Spleen (tissue), 11 donors: ENCODE measurements at regions not wholly inside any gene's neighbourhood (a gene's known extent, or its start where the extent isn't known, plus 50 kb on each side); places are given as distances from the start of the nearest gene placed in this dataset.

Source experiments
- DNase-seq: peaks from one replicate; pipeline ENCODE4 v3.0.0-alpha.2; 2020
- H3K27ac ChIP-seq, 8 donors: fragments of 200-600 bp; sonication (generic) in 7 of 8; 1 replicate in 4 of 8; 2 replicates in 4 of 8; pipeline versions ENCODE4 v1.5.0 to v1.8.0; 2016 to 2021; ENCODE audit warnings: inconsistent platforms in 4 of 8, mild to moderate bottlenecking in 4 of 8, moderate library complexity in 1 of 8
- H3K27me3 ChIP-seq, 7 donors: fragments of 200-600 bp; sonication (generic) in 6 of 7; replicated peaks in 1 of 7; 1 replicate in 4 of 7; 2 replicates in 3 of 7; pipeline versions ENCODE4 v1.5.0 to v1.8.0; 2016 to 2021; ENCODE audit warnings: inconsistent platforms in 3 of 7, mild to moderate bottlenecking in 1 of 7
- H3K36me3 ChIP-seq, 6 donors: fragments of 200-600 bp; sonication (generic) in 5 of 6; 1 replicate in 4 of 6; 2 replicates in 2 of 6; pipeline versions ENCODE4 v1.5.0 to v1.8.0; 2016 to 2021; ENCODE audit warnings: inconsistent platforms in 2 of 6
- H3K4me1 ChIP-seq, 6 donors: fragments of 200-600 bp; sonication (generic) in 5 of 6; 1 replicate in 3 of 6; 2 replicates in 3 of 6; pipeline versions ENCODE4 v1.5.0 to v1.8.0; 2016 to 2021; ENCODE audit warnings: inconsistent platforms in 3 of 6
- H3K4me3 ChIP-seq, 8 donors: fragments of 200-600 bp; sonication (generic) in 7 of 8; 1 replicate in 4 of 8; 2 replicates in 4 of 8; pipeline versions ENCODE4 v1.5.0 to v1.8.0; 2016 to 2021; ENCODE audit warnings: inconsistent platforms in 4 of 8, mild to moderate bottlenecking in 4 of 8, moderate library complexity in 2 of 8
- H3K9me3 ChIP-seq, 8 donors: fragments of 200-600 bp; sonication (generic) in 7 of 8; 1 replicate in 4 of 8; 2 replicates in 4 of 8; pipeline versions ENCODE4 v1.5.0 to v1.8.0; 2016 to 2021; ENCODE audit warnings: inconsistent platforms in 4 of 8
- CTCF ChIP-seq, 11 experiments: fragments of 200-600 bp in 7 of 11; fragments of 450-650 bp in 4 of 11; sonication (generic) in 4 of 11; IDR thresholded peaks in 8 of 11; conservative IDR thresholded peaks in 3 of 11; 1 replicate in 7 of 11; 2 replicates in 4 of 11; pipeline versions ENCODE4 v1.4.0 to v1.8.0; 2016 to 2021; ENCODE audit warnings: antibody characterized with exemption in 11 of 11, inconsistent platforms in 4 of 11, mild to moderate bottlenecking in 1 of 11
- POLR2A ChIP-seq, 3 donors: fragments of 450-650 bp; IDR thresholded peaks; one replicate each; pipeline ENCODE4 v1.5.1; 2017; ENCODE audit warnings: antibody characterized with exemption in 3 of 3, mild to moderate bottlenecking in 1 of 3
- POLR2AphosphoS5 ChIP-seq, 3 donors: sonication (generic); formaldehyde crosslinking; IDR thresholded peaks; one replicate each; pipeline ENCODE4 v1.5.1; 2017; ENCODE audit warnings: antibody characterized with exemption in 3 of 3
- WGBS, 5 donors: extraction: QIAGEN DNeasy Blood & Tissue Kit in 3 of 5; methylation state at CpG; one replicate each; pipeline versions ENCODE4 v1.1.5 to v1.1.7; 2013 to 2018; 5-methylcytosine and 5-hydroxymethylcytosine counted together
- intact Hi-C: fragments of 100-400 bp; cut with DNase I; formaldehyde crosslinking; loops from one replicate; pipeline ENCODE4 v1.15.0; 2023; ENCODE audit warnings: low total_unique reads
- donor health status: healthy with polysubstance abuse.
- donor health status: DM: no; HTN: no; CAD: no; lungs with moderate emphysema.
- donor health status: DM: no; HTN: no; CAD: no.
- donor health status: Bipolar disorder and iron deficiency.
- donor health status: healthy.
- donor health status: DM: no; HTN: no; CAD: no.
- donor health status: DM: yes; HTN: yes; CAD: no.

DNA sequence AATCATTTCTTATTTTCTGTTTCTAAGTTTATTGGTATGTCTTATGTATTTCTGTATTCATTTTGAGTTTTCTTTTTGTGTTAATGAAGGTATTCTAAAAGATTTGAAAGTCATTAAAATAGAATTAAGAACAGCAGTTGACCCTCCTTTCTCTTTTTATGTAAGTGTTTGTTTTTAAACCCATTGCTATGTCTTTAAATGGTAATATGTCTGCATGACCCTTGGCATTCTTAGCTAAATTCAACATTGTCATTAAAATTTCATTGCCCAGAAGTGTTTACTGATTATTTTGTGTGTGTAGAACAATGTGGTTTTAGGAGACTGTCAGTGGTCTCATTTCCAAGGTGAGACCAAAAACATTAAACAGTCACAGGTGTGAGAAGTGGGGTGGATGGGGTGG lies 197.8 kb downstream of the PCDH7 start:
- intact Hi-C loops = no loop called here

DNA sequence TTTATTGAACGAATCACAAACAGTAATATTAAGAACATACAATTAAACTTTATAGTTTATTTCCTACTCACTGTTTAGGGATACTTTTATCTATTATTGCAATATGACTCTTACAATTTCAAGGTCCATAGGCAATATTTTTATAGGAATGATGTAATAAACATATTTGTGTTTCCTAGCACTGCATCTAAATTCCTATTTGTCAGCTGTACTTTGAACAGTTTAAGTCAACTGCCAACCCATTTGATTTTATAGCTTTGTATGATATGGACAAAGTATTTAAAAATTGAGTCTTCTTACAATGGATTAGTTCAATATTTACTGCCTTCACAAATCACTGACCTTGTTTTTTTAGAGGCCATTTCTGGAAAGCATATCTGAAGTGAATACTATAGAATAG lies 199.3 kb downstream of the PCDH7 start:
- no peaks in the 10 kb centered on the region for H3K4me1 ChIP-seq
- H3K27ac ChIP-seq = no peak overlapping the region
- peaks cover 0 to 6% (median 0%) of the 10 kb centered on the region in 8 donors for H3K9me3 ChIP-seq
- no peaks in the 10 kb centered on the region for H3K36me3 ChIP-seq
- DNase-seq = no peak
- no peak for TF ChIP-seq POLR2A (IDR thresholded peaks at IDR 0.05)
- TF ChIP-seq POLR2AphosphoS5 (IDR thresholded peaks at IDR 0.05) = no peak
- no peak for TF ChIP-seq CTCF (IDR thresholded peaks at IDR 0.05 in 8 of 11, conservative IDR thresholded peaks at IDR 0.05 in 3 of 11)
- intact Hi-C loops = no loop called here
- 59 to 81% (median 76%) methylated on average over 1 of the region's 1 CpG for WGBS, 5 donors
- no peaks in the 10 kb centered on the region for H3K27me3 ChIP-seq
- H3K4me3 ChIP-seq = no peak overlapping the region

More for the DNA sequence above, 197.8 kb downstream of the PCDH7 start:
- H3K27me3 ChIP-seq = no peaks in the 10 kb centered on the region
- H3K4me3 ChIP-seq = no peak overlapping the region
- H3K9me3 ChIP-seq = peaks cover 0 to 6% (median 0%) of the 10 kb centered on the region in 8 donors
- H3K4me1 ChIP-seq = no peaks in the 10 kb centered on the region
- TF ChIP-seq CTCF (IDR thresholded peaks at IDR 0.05 in 8 of 11, conservative IDR thresholded peaks at IDR 0.05 in 3 of 11) = no peak
- no peak for TF ChIP-seq POLR2AphosphoS5 (IDR thresholded peaks at IDR 0.05)
- TF ChIP-seq POLR2A (IDR thresholded peaks at IDR 0.05) = no peak
- no peaks in the 10 kb centered on the region for H3K36me3 ChIP-seq
- no peak for DNase-seq
- H3K27ac ChIP-seq = no peak overlapping the region

DNA sequence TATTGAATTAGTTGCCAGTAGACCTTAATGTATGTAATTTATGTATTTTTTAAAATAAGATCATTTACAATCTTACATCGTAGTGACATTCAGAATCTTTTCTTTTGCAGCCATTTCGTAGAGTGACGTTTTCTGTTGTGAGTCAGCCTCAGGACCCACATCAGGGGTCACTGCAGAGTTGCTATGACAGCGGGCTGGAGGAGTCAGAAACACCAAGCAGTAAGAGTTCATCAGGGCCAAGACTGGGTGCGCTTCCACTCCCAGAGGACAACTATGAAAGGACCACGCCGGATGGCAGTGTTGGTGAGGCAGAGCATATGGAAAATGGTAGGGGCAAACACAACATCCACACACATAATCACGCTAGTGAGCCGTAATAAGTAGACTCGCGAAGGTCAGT lies 199.9 kb downstream of the PCDH7 start:
- 90 to 94% (median 92%) methylated on average over 11 of the region's 11 CpGs for WGBS, 5 donors
- no peak overlapping the region for H3K27ac ChIP-seq

DNA sequence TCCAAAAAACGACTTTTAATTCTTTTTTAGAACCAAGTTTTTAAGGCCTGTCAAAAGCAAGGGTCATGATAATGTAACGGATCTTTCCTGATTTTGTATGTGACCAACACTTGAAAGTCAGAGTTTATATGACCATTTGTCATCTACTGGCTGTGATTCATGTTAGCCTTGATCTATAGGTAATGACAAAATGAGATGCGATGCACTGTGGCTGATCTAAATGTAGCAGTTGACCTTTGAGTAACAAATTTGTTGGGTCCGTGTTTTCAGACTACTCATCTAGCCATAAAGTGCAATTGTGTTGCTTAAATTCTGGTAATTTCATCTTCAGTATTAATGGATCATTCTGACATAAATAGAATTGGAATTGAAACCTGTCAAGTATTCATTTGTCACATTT lies 202.5 kb downstream of the PCDH7 start:
- no peaks in the 10 kb centered on the region for H3K9me3 ChIP-seq
- H3K27me3 ChIP-seq = no peaks in the 10 kb centered on the region
- DNase-seq = no peak
- H3K4me1 ChIP-seq = no peaks in the 10 kb centered on the region
- intact Hi-C loops = no loop called here
- H3K27ac ChIP-seq = no peak overlapping the region
- no peak for TF ChIP-seq POLR2AphosphoS5 (IDR thresholded peaks at IDR 0.05)
- no peak for TF ChIP-seq CTCF (IDR thresholded peaks at IDR 0.05 in 8 of 11, conservative IDR thresholded peaks at IDR 0.05 in 3 of 11)
- TF ChIP-seq POLR2A (IDR thresholded peaks at IDR 0.05) = no peak
- H3K36me3 ChIP-seq = no peaks in the 10 kb centered on the region
- no peak overlapping the region for H3K4me3 ChIP-seq
- 82 to 90% (median 86%) methylated on average over 4 of the region's 4 CpGs for WGBS, 5 donors

More for the DNA sequence above, 199.9 kb downstream of the PCDH7 start:
- Histone ChIP-seq H3K27me3 (no peaks in the 10 kb centered on the region), H3K9me3 (peaks cover 0 to 6% (median 0%) of the 10 kb centered on the region in 8 donors), H3K4me3 (no peak overlapping the region), H3K4me1 (no peaks in the 10 kb centered on the region), H3K36me3 (no peaks in the 10 kb centered on the region)
- no peak for TF ChIP-seq POLR2A (IDR thresholded peaks at IDR 0.05)
- no peak for TF ChIP-seq POLR2AphosphoS5 (IDR thresholded peaks at IDR 0.05)
- no peak for TF ChIP-seq CTCF (IDR thresholded peaks at IDR 0.05 in 8 of 11, conservative IDR thresholded peaks at IDR 0.05 in 3 of 11)
- intact Hi-C loops = no loop called here
- DNase-seq = no peak
